ENCODE measurements at regions not wholly inside any gene's neighbourhood (a gene's known extent, or its start where the extent isn't known, plus 50 kb on each side); places are given as distances from the start of the nearest gene placed in this dataset.

DNA sequence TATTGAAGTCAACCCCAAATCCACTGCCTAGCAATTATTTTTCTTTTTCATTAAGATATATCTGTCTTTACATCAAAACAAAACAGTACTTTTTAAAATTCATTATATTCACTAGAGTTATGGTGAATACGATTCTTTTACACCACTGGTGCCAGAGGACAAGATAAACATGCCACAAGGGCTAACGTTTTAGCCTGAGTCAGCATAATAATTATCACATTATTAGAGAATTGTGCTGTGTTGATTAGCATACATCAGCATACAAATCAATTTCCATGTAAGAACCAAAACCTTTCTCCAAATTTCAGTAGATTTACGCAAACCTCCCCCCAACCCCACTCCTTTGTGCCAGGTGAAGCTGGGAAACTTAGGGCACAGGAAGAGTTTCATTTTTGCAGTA, 131.1 kb upstream of the TMEM106B start:
- DNase-seq (ENCODE audit: low spot score): no peak

DNA sequence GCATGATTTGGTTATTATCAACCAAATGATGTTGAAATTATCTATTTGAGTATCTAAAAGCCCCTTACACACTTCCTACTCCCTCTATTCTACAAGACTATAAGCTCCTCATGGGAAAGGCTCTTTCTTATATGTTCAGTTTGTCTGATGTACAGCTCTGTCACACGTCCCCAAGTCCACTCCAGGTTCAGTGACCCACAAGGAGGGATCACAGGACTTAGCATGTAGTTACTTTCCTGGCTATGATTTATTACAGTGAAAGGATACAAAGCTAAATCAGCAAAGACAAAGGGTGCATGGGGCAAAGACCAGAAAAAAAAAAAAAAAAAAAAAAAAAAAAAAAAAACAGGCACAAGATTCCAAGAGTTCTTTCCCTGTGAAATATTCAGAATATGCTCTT, 125.6 kb upstream of the TMEM106B start:
- DNase-seq (ENCODE audit: low spot score): no peak

DNA sequence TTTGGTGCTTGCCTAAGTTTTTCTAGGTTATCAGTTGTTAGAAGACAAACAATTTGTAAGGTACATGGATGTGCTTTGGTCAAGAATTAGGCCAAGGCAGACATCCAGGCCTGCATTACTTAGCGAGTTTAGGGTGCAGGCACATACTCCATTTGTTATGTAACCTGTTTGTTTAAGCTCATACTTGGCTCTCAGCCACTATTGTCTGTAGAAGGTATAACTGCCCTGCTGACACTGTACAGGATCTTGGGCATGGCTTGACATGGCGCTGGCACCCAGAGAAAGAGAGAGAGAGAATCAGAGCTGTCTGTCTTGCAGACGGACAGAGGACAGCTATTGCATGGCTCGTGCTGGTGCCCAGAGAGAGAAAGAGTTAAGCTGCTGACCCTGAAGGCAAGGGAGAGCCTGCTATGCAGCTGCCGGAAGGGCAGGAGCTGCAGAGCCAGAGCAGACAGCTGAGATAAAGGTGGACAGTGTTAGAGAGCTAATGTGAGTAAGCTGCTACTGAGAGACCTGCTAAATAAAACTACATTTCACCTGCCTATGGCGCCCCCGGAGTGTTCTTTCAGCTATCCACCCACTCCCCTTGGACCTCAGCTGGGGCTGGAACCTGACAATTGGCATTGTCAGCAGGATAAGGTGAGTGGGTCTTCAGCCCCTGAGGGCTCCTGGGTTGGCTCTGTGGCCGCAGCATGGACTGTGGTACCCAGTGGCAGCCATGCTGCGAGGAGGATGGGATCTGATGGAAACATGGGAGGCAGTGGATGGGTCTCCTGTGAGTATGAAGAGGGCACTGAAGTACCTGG, 120.9 kb upstream of the TMEM106B start:
- no peak for DNase-seq (ENCODE audit: low spot score)

DNA sequence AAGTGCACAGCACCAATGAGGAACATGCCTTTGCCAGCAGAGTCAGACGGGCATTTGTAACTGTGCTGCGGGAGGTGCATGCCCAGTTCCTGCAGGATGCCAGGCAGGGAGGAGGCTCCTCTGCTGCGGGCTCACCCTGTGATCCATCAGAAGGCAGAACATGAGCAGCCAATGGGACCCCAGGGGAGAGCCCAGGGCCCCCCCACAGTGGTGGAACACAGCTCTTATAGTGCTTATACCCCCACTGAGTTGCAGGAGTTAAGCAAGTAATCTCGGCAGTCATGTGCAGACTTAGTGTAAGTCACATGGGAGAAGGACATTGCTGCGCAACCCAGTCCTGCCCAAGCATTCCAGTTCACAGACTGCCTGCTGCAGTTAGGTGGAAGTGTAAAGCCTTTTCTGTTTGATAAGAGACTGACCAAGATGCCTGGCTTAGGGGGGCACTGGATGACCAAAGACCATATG, 120.3 kb upstream of the TMEM106B start:
- no peak for DNase-seq (ENCODE audit: low spot score)

DNA sequence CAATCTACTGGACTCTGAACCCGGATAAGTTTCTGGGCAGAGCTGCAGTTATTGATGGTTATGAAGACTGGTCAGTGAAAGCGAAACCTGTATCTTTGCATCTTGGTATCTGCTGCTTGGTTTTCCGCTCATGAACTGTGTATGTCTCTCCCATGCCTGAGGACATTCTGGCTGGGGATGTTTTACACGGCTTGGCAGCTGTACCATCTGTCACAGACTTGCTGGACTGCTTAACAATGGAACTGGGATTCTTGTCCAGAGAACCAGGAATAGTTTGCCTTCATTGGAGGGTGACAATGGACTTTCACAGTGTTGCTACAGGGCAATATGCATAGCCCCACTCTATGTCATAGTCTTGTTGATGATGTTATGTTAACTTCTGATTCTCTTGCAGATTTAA, 119.9 kb upstream of the TMEM106B start:
- no peak for DNase-seq (ENCODE audit: low spot score)

DNA sequence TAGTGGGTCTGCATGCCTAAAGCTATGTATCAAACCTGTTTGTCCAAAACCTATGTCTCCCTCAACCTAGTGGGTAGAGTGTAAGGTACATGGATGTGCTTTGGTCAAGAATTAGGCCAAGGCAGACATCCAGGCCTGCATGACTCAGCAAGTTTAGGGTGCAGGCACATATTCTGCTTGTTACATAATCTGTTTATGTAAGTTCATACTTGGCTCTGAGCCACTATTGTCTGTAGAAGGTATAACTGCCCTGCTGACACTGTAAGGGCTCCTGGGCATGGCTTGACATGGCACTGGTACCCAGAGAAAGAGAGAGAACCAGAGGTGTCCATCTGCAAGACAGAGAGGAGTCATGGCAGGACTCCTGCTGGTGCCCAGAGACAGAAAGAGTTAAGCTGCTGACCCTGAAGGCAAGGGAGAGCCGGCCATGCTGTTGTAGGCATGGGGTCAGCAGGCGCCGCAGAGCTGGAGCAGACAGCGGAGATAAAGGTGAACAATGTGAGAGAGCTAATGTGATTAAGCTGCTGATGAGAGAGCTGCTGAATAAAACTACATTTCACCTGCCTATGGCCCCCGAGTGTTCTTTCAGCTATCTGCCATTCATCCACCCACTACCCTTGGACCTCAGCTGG, 118.5 kb upstream of the TMEM106B start:
- no peak for DNase-seq (ENCODE audit: low spot score)

DNA sequence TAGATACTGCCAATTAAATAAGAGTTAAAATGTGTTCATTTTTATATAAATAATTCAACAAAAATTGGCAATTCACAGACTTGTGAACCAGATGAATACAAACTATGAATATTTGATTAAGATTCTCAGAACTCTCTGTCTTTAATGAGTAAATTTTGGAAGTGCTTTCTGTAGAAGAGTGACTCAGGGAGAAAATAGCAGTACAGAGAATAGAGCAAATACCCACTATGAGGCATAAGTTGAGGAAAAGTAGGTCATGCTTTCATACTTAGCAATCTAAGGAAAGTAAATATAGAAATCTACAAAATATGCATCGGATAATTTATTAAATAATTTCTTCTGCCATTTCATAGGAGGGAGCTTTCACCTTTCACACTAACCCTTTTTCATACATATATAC, 117.7 kb upstream of the TMEM106B start:
- no peak for DNase-seq (ENCODE audit: low spot score)

DNA sequence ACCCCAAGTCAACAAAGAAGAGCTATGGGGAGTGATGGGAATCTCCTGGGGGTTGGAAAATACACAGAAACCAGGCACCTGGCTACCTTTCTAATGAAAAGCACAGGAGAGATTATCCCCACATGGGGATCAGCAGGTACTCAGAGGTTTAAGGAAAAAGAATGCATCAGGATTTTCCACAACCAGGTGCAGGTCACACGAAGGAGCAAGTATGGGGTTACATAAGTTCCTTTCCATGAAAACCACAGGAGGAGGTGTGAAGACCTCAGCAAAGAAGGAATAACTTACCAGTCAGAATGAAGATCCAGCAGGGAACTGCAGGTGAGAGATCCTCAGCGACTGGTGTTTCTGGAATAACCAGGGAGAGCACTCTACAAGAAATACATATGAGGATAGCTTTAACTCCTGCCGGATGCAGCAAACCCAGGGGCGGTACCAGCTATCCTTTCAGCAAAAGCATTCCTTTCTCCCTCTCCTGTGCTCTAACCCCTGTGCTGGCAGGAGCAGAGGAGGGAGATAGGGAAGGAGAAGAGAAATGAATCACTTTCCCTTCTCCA, 116.7 kb upstream of the TMEM106B start:
- no peak for DNase-seq (ENCODE audit: low spot score)

DNA sequence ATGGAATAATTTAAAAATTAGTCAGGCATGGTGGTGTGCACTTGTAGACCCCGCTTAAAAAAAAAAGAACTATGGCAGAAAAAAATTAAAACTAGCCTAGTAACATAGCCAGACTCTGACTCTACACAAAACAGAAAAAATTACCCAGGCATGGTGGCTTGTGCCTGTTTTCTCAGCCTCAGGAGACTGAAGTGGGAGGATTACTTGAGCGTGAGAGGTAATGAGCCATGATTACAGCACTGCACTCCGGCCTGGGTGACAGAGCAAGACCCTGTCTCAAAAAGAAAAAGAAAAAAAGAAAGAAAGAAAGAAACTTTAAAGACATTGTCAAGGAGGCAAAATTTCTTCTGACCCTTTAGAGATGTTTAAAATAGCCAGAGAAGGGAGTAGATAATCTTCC, 109.0 kb upstream of the TMEM106B start:
- DNase-seq (ENCODE audit: low spot score): no peak

DNA sequence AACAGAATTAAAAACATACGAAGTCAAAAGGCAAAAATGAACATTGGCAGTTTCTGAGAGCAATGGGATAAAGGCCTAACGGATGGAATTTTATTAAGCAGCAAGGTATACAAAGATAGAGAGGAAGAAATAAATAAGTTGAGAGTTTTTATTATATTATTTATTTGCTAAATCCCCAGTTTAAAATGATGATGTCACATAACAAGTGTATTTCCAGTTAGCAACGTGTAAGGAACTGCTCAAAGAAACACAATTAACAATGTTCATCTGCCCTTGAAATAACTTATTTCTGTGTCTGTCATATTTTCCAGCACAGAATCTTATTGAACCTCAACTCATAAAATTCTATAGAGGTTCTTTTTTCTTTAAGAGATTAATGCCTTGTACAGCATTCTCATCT, 108.6 kb upstream of the TMEM106B start:
- no peak for DNase-seq (ENCODE audit: low spot score)

DNA sequence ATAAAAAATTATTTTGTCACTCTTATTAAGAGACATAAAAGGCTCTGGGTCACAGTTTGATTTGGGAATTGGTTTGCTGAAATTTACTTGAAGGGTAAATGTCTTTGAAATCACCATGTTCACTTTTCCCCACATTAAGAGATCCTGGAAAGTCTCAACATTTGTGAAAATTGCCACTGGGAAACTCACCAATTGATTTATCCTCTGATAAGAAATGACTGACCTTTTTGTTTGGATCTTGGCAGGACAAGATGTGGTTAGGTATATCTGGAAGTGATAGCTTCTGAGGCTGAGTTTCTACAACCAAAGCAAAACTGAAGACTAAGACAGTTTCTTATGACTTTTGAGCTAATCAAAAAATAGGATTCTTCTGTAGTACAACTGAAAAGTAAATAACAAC, 107.1 kb upstream of the TMEM106B start:
- DNase-seq (ENCODE audit: low spot score): peak; percentile 17

DNA sequence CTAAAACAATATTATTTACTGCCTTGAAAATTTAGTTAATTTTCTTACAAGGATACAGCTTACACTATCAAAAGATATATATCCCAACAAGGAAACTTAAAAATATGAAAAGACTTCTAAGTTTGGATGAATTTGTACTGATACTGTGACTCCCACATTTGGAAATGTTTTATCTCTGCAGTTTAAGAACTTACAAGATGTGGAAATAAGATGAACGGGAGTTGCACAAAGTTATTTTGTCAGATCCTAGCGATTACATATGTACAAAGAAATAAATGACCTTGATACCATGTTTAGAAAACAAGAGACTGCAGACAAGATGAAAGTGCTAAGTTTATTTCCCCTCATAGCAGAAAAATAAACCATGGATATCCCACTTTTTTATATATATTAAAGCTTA, 103.7 kb upstream of the TMEM106B start:
- no peak for DNase-seq (ENCODE audit: low spot score)

DNA sequence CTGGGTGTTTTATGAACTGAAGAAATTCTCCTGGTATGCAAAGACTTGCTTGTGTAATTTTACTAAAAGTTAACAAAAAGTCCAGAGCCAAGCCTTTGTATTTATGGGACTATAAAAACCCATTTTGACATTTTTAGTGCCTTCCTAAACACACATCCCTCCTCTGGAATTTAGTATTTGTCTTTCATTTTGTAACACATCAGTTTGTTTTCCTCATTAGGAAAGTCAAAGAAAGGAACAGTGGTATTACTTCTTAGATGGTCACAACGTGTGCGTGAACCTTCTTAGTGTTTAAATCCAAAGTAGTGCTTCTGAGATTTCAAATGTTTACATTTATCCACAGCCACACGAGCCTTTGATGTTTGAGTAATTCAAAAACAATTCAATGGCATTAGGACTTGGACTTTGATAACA, 103.2 kb upstream of the TMEM106B start:
- no peak for DNase-seq (ENCODE audit: low spot score)

DNA sequence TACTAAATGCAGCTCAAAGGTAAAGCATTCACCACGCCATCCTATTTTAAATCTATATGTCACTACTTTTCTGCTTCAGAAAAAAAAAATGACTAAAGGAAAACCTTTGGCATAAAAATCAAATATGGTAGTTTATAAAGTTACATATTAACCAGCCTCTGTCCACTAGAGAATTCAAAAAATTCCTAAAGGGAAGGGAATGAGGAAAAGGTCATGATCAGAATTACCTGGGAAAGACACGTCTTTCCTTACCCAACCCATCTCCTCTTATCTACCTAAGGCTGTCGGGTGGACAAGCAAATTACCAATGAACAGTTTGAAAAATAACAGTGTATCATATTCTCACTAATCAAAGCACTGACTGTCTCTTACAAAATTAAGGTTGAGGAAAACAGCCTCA, 100.7 kb upstream of the TMEM106B start:
- DNase-seq (ENCODE audit: low spot score): no peak

DNA sequence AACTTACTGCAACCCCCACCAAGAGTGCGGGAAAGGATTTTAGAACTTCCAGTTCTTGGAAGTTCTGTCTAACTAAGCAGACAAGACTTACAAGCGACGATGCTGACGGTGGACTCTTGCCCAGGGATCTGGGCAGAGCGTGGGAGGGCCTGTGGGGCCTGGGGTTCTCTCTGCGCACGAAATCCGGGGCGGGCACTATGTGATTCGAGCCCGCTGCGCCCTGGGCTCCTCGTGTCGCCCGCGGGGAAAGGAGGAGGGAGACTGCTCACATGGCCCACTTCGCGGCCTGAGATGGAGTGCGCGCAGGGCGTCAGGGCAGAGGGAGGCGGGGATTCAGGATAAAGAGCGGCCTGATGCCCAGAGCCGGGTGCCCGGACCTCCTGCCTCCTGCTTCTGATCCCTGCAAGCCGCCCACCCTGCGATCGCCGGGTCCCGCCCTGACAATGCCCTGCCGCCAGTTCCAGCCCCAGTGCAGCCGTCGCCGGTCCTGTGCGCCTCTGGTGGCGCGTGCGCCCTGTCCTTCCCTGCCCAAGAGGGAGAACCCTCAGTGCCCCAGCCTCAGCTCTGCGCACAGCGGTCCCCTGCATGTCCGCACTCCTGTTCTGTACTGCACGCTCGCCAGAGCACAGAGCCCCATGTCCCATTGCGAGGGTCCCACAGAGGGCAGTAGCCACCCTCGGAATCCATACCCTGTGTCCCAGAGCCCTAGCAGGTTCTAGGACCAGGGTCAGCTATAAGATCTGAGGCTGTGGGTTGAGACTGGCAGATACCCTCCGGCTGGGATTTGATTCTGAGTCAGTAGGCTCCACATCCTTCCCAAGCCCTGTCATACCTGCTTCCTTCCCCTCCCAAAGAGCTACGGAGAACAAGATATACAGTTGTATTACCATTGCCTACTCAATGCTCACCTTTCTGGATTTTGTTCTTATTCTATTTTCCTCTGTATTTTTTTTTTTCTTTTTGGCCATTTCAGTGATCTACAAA, 99.4 kb upstream of the TMEM106B start:
- DNase-seq (ENCODE audit: low spot score): no peak

DNA sequence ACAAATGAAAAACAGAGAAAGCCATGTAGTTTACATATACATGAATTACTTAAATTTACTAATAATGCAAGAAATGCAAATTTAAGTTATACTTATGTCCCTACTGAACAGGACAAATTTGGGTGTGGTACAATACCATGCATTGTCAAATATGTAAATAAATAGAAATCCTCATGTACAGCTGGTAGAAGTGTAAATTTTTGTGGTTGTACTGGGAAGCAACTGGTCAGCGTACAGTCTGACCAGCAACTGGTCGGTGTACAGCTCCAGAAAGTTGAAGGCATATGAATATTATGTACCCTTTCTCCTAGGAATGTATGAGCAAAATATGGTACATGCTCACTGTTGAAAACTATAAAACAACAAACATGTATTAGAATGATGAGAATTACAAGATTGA, 93.9 kb upstream of the TMEM106B start:
- no peak for DNase-seq (ENCODE audit: low spot score)

DNA sequence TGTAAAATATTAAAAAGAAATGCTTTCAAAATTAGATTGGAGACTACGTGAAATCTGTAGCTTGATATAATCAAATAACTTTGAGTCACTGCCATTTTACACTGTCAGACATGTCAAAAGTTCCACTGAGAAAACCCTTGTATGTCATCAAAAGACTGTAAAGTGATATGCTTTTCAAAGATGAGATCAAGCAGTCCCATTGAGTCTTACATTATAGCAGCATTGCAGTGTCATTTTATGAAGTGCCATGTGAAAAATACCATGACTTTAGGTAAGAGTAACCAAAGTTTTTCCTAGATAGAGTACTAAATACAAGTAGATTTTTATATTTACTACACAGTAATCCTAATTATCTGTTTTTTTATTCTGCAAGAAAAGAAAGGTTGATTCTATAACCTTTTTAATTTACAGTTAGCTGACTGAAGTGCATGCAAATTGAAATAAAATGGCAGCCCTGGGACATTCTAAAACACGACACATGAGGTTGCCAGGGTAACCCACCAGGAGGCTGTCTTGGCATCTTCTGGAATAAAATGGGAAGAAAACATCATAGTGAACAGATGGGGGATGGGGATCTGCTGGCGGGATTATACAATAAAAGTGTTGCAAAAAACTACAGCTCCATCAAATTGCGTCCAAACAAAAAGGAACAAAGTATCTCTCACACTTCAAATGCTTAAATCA, 91.3 kb upstream of the TMEM106B start:
- no peak for DNase-seq (ENCODE audit: low spot score)

DNA sequence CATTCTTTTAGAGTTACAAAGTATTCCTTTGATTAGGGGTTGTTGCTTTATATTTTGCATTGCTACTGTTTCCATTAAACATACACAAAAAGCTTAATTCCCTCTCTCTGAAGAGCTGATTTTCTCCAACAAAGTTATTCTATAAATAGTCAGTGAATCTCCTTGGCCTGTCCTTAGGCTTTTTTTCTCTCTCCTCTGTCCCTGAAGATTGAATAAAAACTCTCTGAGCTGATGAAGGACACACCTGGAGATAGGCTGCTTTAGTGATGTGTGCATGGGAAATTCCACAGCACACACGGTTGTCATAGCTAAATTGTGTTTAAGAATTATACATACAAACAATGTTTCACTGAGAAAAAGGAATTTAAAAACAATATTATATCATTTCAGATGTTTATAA, 90.5 kb upstream of the TMEM106B start:
- no peak for DNase-seq (ENCODE audit: low spot score)

DNA sequence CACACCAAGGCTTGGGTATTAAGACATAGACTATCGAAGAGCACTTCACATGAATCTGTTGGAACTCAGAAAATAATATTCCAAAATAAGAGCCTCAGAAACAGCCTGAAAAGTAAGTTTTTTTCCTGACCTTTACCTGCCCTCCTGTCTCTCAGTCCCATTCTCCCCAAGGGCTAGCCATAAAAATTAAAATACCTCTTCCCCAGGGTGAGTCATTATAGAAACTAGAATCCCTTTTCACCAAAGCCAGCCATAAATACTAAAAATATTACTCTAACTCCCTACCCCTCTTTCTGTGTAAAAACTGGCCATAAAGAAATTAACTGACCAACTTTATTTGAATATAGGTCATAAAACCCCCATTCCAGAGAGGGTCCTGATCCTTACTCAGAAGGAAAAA, 87.9 kb upstream of the TMEM106B start:
- no peak for DNase-seq (ENCODE audit: low spot score)

DNA sequence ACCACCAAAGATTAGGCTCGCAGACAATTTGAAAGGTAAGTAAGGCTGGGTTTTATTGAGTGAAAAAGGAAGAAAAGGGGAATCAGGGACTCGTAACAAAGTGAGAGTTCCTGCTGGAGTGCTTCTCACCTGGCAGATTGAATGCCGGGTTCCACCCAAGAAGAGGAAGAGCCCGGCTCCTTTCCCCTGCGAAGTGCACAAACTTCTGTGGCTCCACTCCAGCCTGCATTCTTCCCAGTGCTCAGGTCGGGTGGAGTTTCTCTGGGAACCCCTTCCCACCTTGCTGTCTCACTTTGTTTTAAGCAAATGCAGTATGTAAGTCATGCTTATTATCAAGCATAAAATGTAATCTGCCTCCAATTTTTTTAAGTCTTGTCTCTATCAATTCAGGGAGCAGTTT, 87.1 kb upstream of the TMEM106B start:
- no peak for DNase-seq (ENCODE audit: low spot score)

DNA sequence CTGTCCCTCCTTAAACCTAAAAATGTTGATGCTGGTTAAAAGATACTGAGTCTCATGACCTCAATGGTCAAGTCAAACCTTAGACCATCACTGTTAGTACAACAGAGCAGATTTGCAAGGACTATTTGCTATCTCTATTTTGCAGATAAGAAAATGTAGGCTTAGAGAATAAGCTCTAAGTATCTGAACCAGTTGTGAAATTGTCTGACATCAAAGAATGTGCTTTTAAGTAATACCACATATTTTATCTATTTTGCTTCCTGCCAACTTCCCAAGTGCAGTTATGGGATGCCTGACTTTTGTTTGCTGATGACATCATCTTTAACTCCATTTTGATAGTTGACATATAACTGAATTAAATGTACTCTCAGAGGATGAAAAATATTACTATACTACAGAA, 83.6 kb upstream of the TMEM106B start:
- DNase-seq (ENCODE audit: low spot score): no peak

DNA sequence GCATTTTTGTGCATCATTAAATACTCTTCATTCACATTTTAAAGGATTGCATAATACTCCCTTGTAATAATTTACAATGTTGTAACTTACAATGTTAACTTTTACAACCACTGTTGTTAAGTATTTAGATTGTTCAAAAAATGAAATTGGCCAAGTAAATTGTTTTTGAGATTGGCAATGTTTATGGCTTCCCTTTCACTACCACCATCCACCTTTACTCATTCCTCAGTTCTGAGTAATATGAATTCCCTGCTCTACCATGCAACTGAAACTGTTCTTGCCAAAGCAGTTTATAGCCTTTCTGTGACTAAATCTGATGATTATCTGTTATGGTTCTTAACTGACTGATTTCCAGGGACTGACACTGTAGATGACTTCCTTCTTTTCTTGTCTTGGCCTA, 80.5 kb upstream of the TMEM106B start:
- DNase-seq (ENCODE audit: low spot score): no peak

Data from COLO829 (cell line).